Right lobe of liver (tissue), 4 donors: ENCODE measurements at regions not wholly inside any gene's neighbourhood (a gene's known extent, or its start where the extent isn't known, plus 50 kb on each side); places are given as distances from the start of the nearest gene placed in this dataset.

Experiments used
- CTCF ChIP-seq, 4 donors: fragments of 200-600 bp in 3 of 4; fragments of 450-650 bp in 1 of 4; IDR thresholded peaks; one replicate each; pipeline versions ENCODE4 v1.5.1 to v1.8.0; 2016 to 2022; ENCODE audit warnings: antibody characterized with exemption in 4 of 4, mild to moderate bottlenecking in 2 of 4
- POLR2A ChIP-seq: fragments of 450-650 bp; IDR thresholded peaks from one replicate; pipeline ENCODE4 v1.6.1; 2017; ENCODE audit warnings: antibody characterized with exemption, mild to moderate bottlenecking
- donor health status: DM: no; HTN: no; CAD: no.
- donor health status: DM: no; HTN: no; CAD: no.
- donor health status: DM: no; HTN: yes; CAD: no.

DNA sequence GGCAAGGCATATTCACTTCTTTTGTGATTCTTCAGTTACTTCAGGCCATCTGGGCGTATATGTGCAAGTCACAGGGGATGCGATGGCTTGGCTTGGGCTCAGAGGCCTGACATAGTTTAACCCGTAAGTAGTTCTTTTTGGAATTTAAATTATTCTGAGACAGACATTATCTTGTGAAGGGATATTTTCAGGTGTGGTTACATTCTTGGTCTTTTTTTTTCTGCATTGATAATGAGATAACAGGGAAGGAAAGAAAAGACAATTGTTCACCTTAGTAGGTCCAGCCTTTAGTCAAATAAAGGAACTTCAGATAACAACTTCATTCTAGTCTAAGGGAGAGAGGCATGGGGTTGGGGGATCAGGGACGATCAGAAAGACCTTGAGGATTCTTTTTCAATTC lies 74.8 kb downstream of the TEX13C start:
- TF ChIP-seq CTCF (IDR thresholded peaks at IDR 0.05) (no peak), POLR2A (no peak)
